ENCODE measurements at regions not wholly inside any gene's neighbourhood (a gene's known extent, or its start where the extent isn't known, plus 50 kb on each side); places are given as distances from the start of the nearest gene placed in this dataset.
"Not testable (repeated sequence)": the region's sequence is repeated elsewhere in the genome, so short reads cannot be mapped to it uniquely, and the experiment has no call there.

- DNase-seq = no peak
Observed at GRCh38 chr10:56593120-56593519, 232.1 kb upstream of the ZWINT start.

- no peak for DNase-seq
Observed at GRCh38 chr10:56586461-56586891, 225.4 kb upstream of the ZWINT start.

- peak; percentile 12 for DNase-seq
Observed at GRCh38 chr10:56585447-56586171, 224.6 kb upstream of the ZWINT start.

- no peak for DNase-seq
Observed at GRCh38 chr10:56583316-56583715, 222.3 kb upstream of the ZWINT start.

- DNase-seq = no peak
Observed at GRCh38 chr10:56567580-56567979, 206.5 kb upstream of the ZWINT start.

- DNase-seq = no peak
Observed at GRCh38 chr10:56561336-56561735, 200.3 kb upstream of the ZWINT start.

- DNase-seq = no peak
Observed at GRCh38 chr10:56551037-56551436, 190.0 kb upstream of the ZWINT start.

GRCh38 chr10:56547163-56547562, 186.1 kb upstream of the ZWINT start:
- peak; percentile 6 for DNase-seq

- DNase-seq = no peak
Observed at GRCh38 chr10:56537984-56538383, 176.9 kb upstream of the ZWINT start.

- DNase-seq = no peak
Observed at GRCh38 chr10:56522166-56522565, 161.1 kb upstream of the ZWINT start.

GRCh38 chr10:56508562-56508961, 147.5 kb upstream of the ZWINT start:
- DNase-seq = no peak

- no peak for DNase-seq
Observed at GRCh38 chr10:56507033-56507432, 146.0 kb upstream of the ZWINT start.

GRCh38 chr10:56505555-56505954, 144.5 kb upstream of the ZWINT start:
- DNase-seq = no peak

GRCh38 chr10:56496186-56496486, 135.1 kb upstream of the ZWINT start:
- no peak for DNase-seq

GRCh38 chr10:56487746-56488145, 126.7 kb upstream of the ZWINT start:
- DNase-seq = no peak

- no peak for DNase-seq
Observed at GRCh38 chr10:56481521-56482091, 120.5 kb upstream of the ZWINT start.

- DNase-seq = no peak
Observed at GRCh38 chr10:56472978-56473377, 111.9 kb upstream of the ZWINT start.

GRCh38 chr10:56470701-56471100, 109.6 kb upstream of the ZWINT start:
- DNase-seq = no peak

- no peak for DNase-seq
Observed at GRCh38 chr10:56469482-56469881, 108.4 kb upstream of the ZWINT start.

- no peak for DNase-seq
Observed at GRCh38 chr10:56466005-56466404, 104.9 kb upstream of the ZWINT start.

- DNase-seq = no peak
Observed at GRCh38 chr10:56449770-56450169, 88.7 kb upstream of the ZWINT start.

- DNase-seq = not testable (repeated sequence)
Observed at GRCh38 chr10:56447613-56448012, 86.6 kb upstream of the ZWINT start.

- DNase-seq = not testable (repeated sequence)
Observed at GRCh38 chr10:56441337-56441736, 80.3 kb upstream of the ZWINT start.

Data from tongue (tissue), 1 donor.